ENCODE measurements at regions not wholly inside any gene's neighbourhood (a gene's known extent, or its start where the extent isn't known, plus 50 kb on each side); places are given as distances from the start of the nearest gene placed in this dataset.

GRCh38 chr16:88301886-88302285 lies 80.9 kb upstream of the ZNF469 start:
- ATAC-seq (ENCODE audit: low read depth) (no peak), DNase-seq (no peak)
- ChIA-PET CTCF (no interaction called here), POLR2A (no interaction called here)
- Histone ChIP-seq H3K36me3 (replicated peaks in 1 of 2; ENCODE audit: control extremely low read depth in 1 of 2, control insufficient read depth in 1 of 2, extremely low read depth in 1 of 2, insufficient read depth in 2 of 2, low read length in 1 of 2) (no peaks in the 10 kb centered on the region), H3K9ac (ENCODE audit: low read length) (no peak overlapping the region), H3K4me3 (ENCODE audit: control extremely low read depth in 1 of 5, extremely low read depth in 1 of 5, insufficient read depth in 1 of 5, low read depth in 2 of 5, low read length in 4 of 5) (no peak overlapping the region), H3K9me3 (ENCODE audit: control extremely low read depth in 1 of 3, control insufficient read depth in 2 of 3, insufficient read depth in 1 of 3, low read length in 2 of 3) (peaks cover 0 to 20% (median 0%) of the 10 kb centered on the region in 3 donors), H3K27ac (ENCODE audit: low read length in 2 of 2) (no peak overlapping the region), H3K79me2 (ENCODE audit: control insufficient read depth, insufficient read depth, low read length) (no peaks in the 10 kb centered on the region), H3K4me2 (replicated peaks; ENCODE audit: low read depth, low read length, poor library complexity, severe bottlenecking) (no peak overlapping the region), H3K27me3 (replicated peaks in 1 of 4; ENCODE audit: control extremely low read depth in 1 of 4, control insufficient read depth in 3 of 4, insufficient read depth in 4 of 4, low read length in 3 of 4) (no peaks in the 10 kb centered on the region), H2AFZ (ENCODE audit: insufficient read depth, low read depth, low read length, poor library complexity, severe bottlenecking) (no peak overlapping the region), H4K20me1 (ENCODE audit: control insufficient read depth, insufficient read depth, low read length, poor library complexity, severe bottlenecking) (no peaks in the 10 kb centered on the region), H3K4me1 (ENCODE audit: control insufficient read depth in 2 of 2, insufficient read depth in 2 of 2, low read length in 2 of 2) (no peaks in the 10 kb centered on the region)
- H3K4me3 Mint-ChIP-seq = no peak overlapping the region
- TF ChIP-seq EZH2 (IDR thresholded peaks at IDR 0.05; ENCODE audit: borderline replicate concordance, insufficient read depth, low read depth, low read length, poor library complexity, severe bottlenecking) = no peak
- no peak for TF ChIP-seq CTCF (IDR thresholded peaks at IDR 0.05)
- no peaks in the 10 kb centered on the region for H3K4me1 Mint-ChIP-seq
- no peak overlapping the region for H3K27ac Mint-ChIP-seq
- peaks cover 17% of the 10 kb centered on the region for H3K27me3 Mint-ChIP-seq
- peaks cover 5% of the 10 kb centered on the region for H3K9me3 Mint-ChIP-seq (ENCODE audit: insufficient read depth)
- intact Hi-C loops (cut with micrococcal nuclease) = no loop called here
- WGBS (ENCODE audit: insufficient coverage) = 88% methylated on average over 9 of the region's 12 CpGs

GRCh38 chr16:88302666-88303065 lies 80.1 kb upstream of the ZNF469 start:
- ATAC-seq (ENCODE audit: low read depth) (no peak), DNase-seq (no peak)
- 83% methylated on average over 6 of the region's 6 CpGs for whole genome bisulfite sequencing (ENCODE audit: insufficient coverage)
- POLR2A ChIA-PET = no interaction called here
- H4K20me1 ChIP-seq (ENCODE audit: control insufficient read depth, insufficient read depth, low read length, poor library complexity, severe bottlenecking) = no peaks in the 10 kb centered on the region
- no peaks in the 10 kb centered on the region for H3K79me2 ChIP-seq (ENCODE audit: control insufficient read depth, insufficient read depth, low read length)
- TF ChIP-seq EZH2 (IDR thresholded peaks at IDR 0.05; ENCODE audit: borderline replicate concordance, insufficient read depth, low read depth, low read length, poor library complexity, severe bottlenecking) (no peak), CTCF (IDR thresholded peaks at IDR 0.05) (no peak)
- Mint-ChIP-seq H3K27ac (no peak overlapping the region), H3K9me3 (ENCODE audit: insufficient read depth) (peaks cover 5% of the 10 kb centered on the region), H3K4me3 (no peak overlapping the region), H3K27me3 (peaks cover 18% of the 10 kb centered on the region), H3K4me1 (no peaks in the 10 kb centered on the region)
- H3K4me1 ChIP-seq (ENCODE audit: control insufficient read depth in 2 of 2, insufficient read depth in 2 of 2, low read length in 2 of 2) = no peaks in the 10 kb centered on the region
- H3K27me3 ChIP-seq (replicated peaks in 1 of 4; ENCODE audit: control extremely low read depth in 1 of 4, control insufficient read depth in 3 of 4, insufficient read depth in 4 of 4, low read length in 3 of 4) = no peaks in the 10 kb centered on the region
- intact Hi-C loops (cut with micrococcal nuclease) = no loop called here
- H3K9me3 ChIP-seq (ENCODE audit: control extremely low read depth in 1 of 3, control insufficient read depth in 2 of 3, insufficient read depth in 1 of 3, low read length in 2 of 3) = peaks cover 0 to 20% (median 0%) of the 10 kb centered on the region in 3 donors
- H3K27ac ChIP-seq (ENCODE audit: low read length in 2 of 2) = no peak overlapping the region
- no peaks in the 10 kb centered on the region for H3K36me3 ChIP-seq (replicated peaks in 1 of 2; ENCODE audit: control extremely low read depth in 1 of 2, control insufficient read depth in 1 of 2, extremely low read depth in 1 of 2, insufficient read depth in 2 of 2, low read length in 1 of 2)
- H2AFZ ChIP-seq (ENCODE audit: insufficient read depth, low read depth, low read length, poor library complexity, severe bottlenecking) = no peak overlapping the region
- H3K9ac ChIP-seq (ENCODE audit: low read length) = no peak overlapping the region
- CTCF ChIA-PET = no interaction called here
- no peak overlapping the region for H3K4me3 ChIP-seq (ENCODE audit: control extremely low read depth in 1 of 5, extremely low read depth in 1 of 5, insufficient read depth in 1 of 5, low read depth in 2 of 5, low read length in 4 of 5)
- H3K4me2 ChIP-seq (replicated peaks; ENCODE audit: low read depth, low read length, poor library complexity, severe bottlenecking) = no peak overlapping the region
